B cell (primary cell): ENCODE measurements at regions not wholly inside any gene's neighbourhood (a gene's known extent, or its start where the extent isn't known, plus 50 kb on each side); places are given as distances from the start of the nearest gene placed in this dataset.

ENCODE experiments used
- ATAC-seq: fragments of 200-7000 bp; cut with Tn5 transposase; one replicate; pipeline ENCODE4 v1.10.0; 2021; ENCODE audit warnings: low read depth, mild to moderate bottlenecking, moderate number of reproducible peaks, moderate library complexity
- CTCF ChIA-PET: fragments of 350-600 bp; sonication (Branson Sonifier 250); formaldehyde crosslinking; loops from one replicate; lab custom pipeline; 2021; ENCODE audit warnings: antibody characterized with exemption, inconsistent platforms; lab: Charles Lee
- POLR2A ChIA-PET: fragments of 350-600 bp; sonication (Branson Sonifier 250); formaldehyde crosslinking; loops from one replicate; lab custom pipeline; 2021; ENCODE audit warnings: antibody characterized with exemption; lab: Charles Lee
- DNase-seq: peaks from one replicate; pipeline ENCODE4 v3.0.0; 2013
- H2AFZ ChIP-seq: 2 replicates; pipeline ENCODE4 v1.6.1; 2012; ENCODE audit warnings: mild to moderate bottlenecking, low read depth, low read length; ENCODE audit not compliant: insufficient read depth, poor library complexity, severe bottlenecking
- H3K27ac ChIP-seq, 2 donors: 1 replicate in 1 of 2; 2 replicates in 1 of 2; pipeline ENCODE4 v1.5.1; 2012 to 2013; ENCODE audit warnings: low read length in 2 of 2, mild to moderate bottlenecking in 2 of 2, moderate library complexity in 1 of 2
- H3K27me3 ChIP-seq, 4 experiments: fragments of 200-600 bp in 1 of 4; sonication (generic) in 1 of 4; replicated peaks in 1 of 4; 1 replicate in 2 of 4; 2 replicates in 2 of 4; pipeline versions ENCODE4 v1.6.1 to v1.7.0; 2013 to 2016; ENCODE audit warnings: low read length in 3 of 4, mild to moderate bottlenecking in 2 of 4, mixed read lengths in 1 of 4, moderate library complexity in 1 of 4; ENCODE audit not compliant: insufficient read depth in 4 of 4, control insufficient read depth in 3 of 4; ENCODE audit errors: control extremely low read depth in 1 of 4
- H3K36me3 ChIP-seq, 2 experiments: replicated peaks in 1 of 2; 1 replicate in 1 of 2; 2 replicates in 1 of 2; pipeline versions ENCODE4 v1.6.1 to v1.7.1; 2013; ENCODE audit warnings: low read length in 1 of 2; ENCODE audit not compliant: insufficient read depth in 2 of 2, control insufficient read depth in 1 of 2; ENCODE audit errors: control extremely low read depth in 1 of 2, extremely low read depth in 1 of 2
- H3K4me1 ChIP-seq, 2 donors: fragments of 200-600 bp in 1 of 2; sonication (generic) in 1 of 2; 1 replicate in 1 of 2; 2 replicates in 1 of 2; pipeline versions ENCODE4 v1.5.1 to v1.6.1; 2013 to 2017; ENCODE audit warnings: low read length in 2 of 2; ENCODE audit not compliant: control insufficient read depth in 2 of 2, insufficient read depth in 2 of 2
- H3K4me2 ChIP-seq: replicated peaks from 2 replicates; pipeline ENCODE3; 2012; ENCODE audit warnings: mild to moderate bottlenecking, low read depth, low read length; ENCODE audit not compliant: poor library complexity, severe bottlenecking
- H3K4me3 ChIP-seq, 5 experiments: fragments of 200-600 bp in 1 of 5; sonication (generic) in 1 of 5; 1 replicate in 3 of 5; 2 replicates in 2 of 5; pipeline versions ENCODE4 v1.5.1 to v1.7.0; 2011 to 2016; ENCODE audit warnings: low read length in 4 of 5, mild to moderate bottlenecking in 4 of 5, low read depth in 2 of 5, control low read depth in 1 of 5, moderate library complexity in 1 of 5; ENCODE audit not compliant: insufficient read depth in 1 of 5; ENCODE audit errors: control extremely low read depth in 1 of 5, extremely low read depth in 1 of 5
- H3K79me2 ChIP-seq: fragments of 200-600 bp; sonication (generic); one replicate; pipeline ENCODE4 v1.6.0; 2016; ENCODE audit warnings: low read length; ENCODE audit not compliant: control insufficient read depth, insufficient read depth
- H3K9ac ChIP-seq: fragments of 200-600 bp; sonication (generic); 2 replicates; pipeline ENCODE4 v1.6.1; 2017; ENCODE audit warnings: mild to moderate bottlenecking, low read length, moderate library complexity
- H3K9me3 ChIP-seq, 3 donors: one replicate each; pipeline versions ENCODE4 v1.6.1 to v1.7.1; 2013; ENCODE audit warnings: low read length in 2 of 3; ENCODE audit not compliant: control insufficient read depth in 2 of 3, insufficient read depth in 1 of 3; ENCODE audit errors: control extremely low read depth in 1 of 3
- H4K20me1 ChIP-seq: 2 replicates; pipeline ENCODE4 v1.6.0; 2012; ENCODE audit warnings: mild to moderate bottlenecking, low read length; ENCODE audit not compliant: insufficient read depth, control insufficient read depth, poor library complexity, severe bottlenecking
- H3K27ac Mint-ChIP-seq: one replicate; pipeline ENCODE4 v1.8.0; 2021; ENCODE audit warnings: mixed read lengths
- H3K27me3 Mint-ChIP-seq: one replicate; pipeline ENCODE4 v1.8.0; 2021; ENCODE audit warnings: mixed read lengths
- H3K4me1 Mint-ChIP-seq: one replicate; pipeline ENCODE4 v1.8.0; 2021; ENCODE audit warnings: mixed read lengths
- H3K4me3 Mint-ChIP-seq: one replicate; pipeline ENCODE4 v1.8.0; 2021; ENCODE audit warnings: mixed read lengths
- H3K9me3 Mint-ChIP-seq: one replicate; pipeline ENCODE4 v1.8.0; 2022; ENCODE audit warnings: mixed read lengths; ENCODE audit not compliant: insufficient read depth
- EZH2 ChIP-seq: IDR thresholded peaks from 2 replicates; pipeline ENCODE4 v1.6.1; 2012; ENCODE audit warnings: borderline replicate concordance, low read depth, mild to moderate bottlenecking, moderate library complexity, low read length; ENCODE audit not compliant: insufficient read depth, poor library complexity, severe bottlenecking
- WGBS: methylation state at CpG from one replicate; pipeline ENCODE4 v1.1.5; 2013; ENCODE audit warnings: missing lambda C conversion rate; ENCODE audit not compliant: insufficient coverage; 5-methylcytosine and 5-hydroxymethylcytosine counted together
- intact Hi-C: fragments of 100-400 bp; cut with micrococcal nuclease; formaldehyde crosslinking; loops from one replicate; pipeline ENCODE4 v1.10.0; 2022
- TF ChIP-seq, protein P1 (sequence below): fragments of 200-600 bp; IDR thresholded peaks from one replicate; pipeline ENCODE4 v1.8.0; 2022; ENCODE audit warnings: antibody characterized with exemption, mild to moderate bottlenecking

DNA sequence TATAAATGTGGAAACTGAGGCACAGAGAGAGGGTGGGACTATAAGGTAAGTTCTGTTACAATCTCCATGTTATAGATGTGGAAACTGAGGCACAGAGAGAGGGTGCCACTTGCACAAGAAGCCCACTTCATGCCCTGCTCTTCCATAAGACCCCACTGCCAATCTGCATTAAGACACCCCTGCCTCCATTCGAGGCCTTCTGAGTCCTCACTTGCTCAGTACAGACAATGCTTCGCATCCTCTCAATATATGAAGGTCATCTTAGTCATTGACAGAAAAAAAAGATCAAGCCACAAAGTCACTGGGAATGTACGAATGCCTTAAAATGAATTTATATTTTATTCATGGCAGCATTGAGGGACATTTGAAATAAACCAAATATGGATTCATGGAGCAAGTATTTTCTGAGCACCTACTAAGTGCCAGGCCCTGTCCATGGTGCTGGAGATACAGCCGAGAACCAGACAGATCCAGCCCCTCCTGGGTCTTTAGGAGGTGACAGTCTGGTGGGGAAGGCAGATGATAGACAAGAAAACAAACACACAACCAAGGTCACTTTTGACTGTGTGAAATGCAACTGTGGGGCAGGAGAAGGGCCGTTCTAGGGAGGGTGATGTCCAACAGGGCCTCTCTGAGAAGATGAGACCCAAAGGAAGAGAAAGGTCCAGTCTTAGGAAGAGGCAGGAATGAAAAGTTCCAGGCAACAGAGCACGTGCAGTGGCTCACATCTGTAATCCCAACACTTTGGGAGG, 92.5 kb upstream of the PTPN1 start:
- peaks cover 0 to 23% (median 4%) of the 10 kb centered on the region in 3 donors for H3K9me3 ChIP-seq
- DNase-seq, result no peak
- no peaks in the 10 kb centered on the region for H3K4me1 Mint-ChIP-seq
- ChIA-PET POLR2A (no interaction called here), CTCF (no interaction called here)
- peaks cover 23% of the 10 kb centered on the region for H3K27me3 Mint-ChIP-seq
- no peak overlapping the region for H3K9ac ChIP-seq
- ATAC-seq, result no peak
- H3K4me3 ChIP-seq, result no peak overlapping the region
- TF ChIP-seq, protein P1, sequence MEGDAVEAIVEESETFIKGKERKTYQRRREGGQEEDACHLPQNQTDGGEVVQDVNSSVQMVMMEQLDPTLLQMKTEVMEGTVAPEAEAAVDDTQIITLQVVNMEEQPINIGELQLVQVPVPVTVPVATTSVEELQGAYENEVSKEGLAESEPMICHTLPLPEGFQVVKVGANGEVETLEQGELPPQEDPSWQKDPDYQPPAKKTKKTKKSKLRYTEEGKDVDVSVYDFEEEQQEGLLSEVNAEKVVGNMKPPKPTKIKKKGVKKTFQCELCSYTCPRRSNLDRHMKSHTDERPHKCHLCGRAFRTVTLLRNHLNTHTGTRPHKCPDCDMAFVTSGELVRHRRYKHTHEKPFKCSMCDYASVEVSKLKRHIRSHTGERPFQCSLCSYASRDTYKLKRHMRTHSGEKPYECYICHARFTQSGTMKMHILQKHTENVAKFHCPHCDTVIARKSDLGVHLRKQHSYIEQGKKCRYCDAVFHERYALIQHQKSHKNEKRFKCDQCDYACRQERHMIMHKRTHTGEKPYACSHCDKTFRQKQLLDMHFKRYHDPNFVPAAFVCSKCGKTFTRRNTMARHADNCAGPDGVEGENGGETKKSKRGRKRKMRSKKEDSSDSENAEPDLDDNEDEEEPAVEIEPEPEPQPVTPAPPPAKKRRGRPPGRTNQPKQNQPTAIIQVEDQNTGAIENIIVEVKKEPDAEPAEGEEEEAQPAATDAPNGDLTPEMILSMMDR, result no peak
- no peak for TF ChIP-seq EZH2
- no peak overlapping the region for H3K27ac ChIP-seq
- H2AFZ ChIP-seq, result no peak overlapping the region
- no peak overlapping the region for H3K4me2 ChIP-seq
- 89% methylated on average over 2 of the region's 6 CpGs for WGBS
- intact Hi-C loops, result no loop called here
- H3K36me3 ChIP-seq, result no peaks in the 10 kb centered on the region
- no peak overlapping the region for H3K27ac Mint-ChIP-seq
- H3K4me1 ChIP-seq, result no peaks in the 10 kb centered on the region
- H3K27me3 ChIP-seq, result peaks cover 0 to 5% (median 3%) of the 10 kb centered on the region in 4 experiments
- no peaks in the 10 kb centered on the region for H4K20me1 ChIP-seq
- H3K4me3 Mint-ChIP-seq, result no peak overlapping the region
- H3K79me2 ChIP-seq, result no peaks in the 10 kb centered on the region
- H3K9me3 Mint-ChIP-seq, result no peaks in the 10 kb centered on the region

DNA sequence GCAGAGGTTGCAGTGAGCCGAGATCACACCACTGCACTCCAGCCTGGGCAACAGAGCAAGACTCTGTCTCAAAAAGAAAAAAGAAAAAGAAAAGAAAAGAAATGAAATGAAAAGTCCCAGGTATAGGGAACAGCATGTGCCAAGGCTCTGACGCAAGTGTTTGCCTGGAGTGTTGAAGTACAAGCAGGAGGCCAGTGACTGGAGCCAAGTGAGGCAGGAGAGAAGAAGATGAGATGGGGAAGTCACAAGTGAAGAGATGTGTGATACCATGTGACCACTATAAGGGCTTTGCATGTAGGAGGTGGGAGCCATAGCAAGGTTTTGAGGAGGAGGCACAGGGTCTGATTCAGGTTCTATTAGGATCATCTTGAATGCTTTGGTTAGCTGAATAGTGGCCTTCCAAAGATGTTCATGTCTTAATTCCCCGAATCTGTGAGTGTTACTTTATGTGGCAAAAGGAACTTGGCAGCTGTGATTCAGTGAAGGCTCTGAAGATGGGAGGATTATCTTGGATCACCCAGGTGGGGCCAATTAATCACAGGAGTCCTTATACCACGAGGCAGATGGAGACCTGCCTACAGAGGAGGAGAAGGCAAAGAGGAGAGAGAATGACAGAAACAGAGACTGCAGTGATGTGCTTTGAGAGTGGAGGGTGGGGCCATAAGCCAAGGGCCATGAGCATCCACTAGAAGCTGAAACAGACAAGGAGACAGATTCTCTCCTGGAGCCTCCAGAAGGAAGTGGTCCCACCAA, 91.1 kb upstream of the PTPN1 start:
- Histone ChIP-seq H3K79me2 (no peaks in the 10 kb centered on the region), H2AFZ (no peak overlapping the region), H4K20me1 (no peaks in the 10 kb centered on the region), H3K27me3 (peaks cover 0 to 5% (median 3%) of the 10 kb centered on the region in 4 experiments), H3K9me3 (peaks cover 0 to 17% (median 4%) of the 10 kb centered on the region in 3 donors), H3K36me3 (no peaks in the 10 kb centered on the region), H3K4me3 (no peak overlapping the region), H3K4me2 (no peak overlapping the region), H3K9ac (no peak overlapping the region), H3K27ac (no peak overlapping the region), H3K4me1 (no peaks in the 10 kb centered on the region)
- H3K27me3 Mint-ChIP-seq, result peaks cover 20% of the 10 kb centered on the region
- ChIA-PET POLR2A (no interaction called here), CTCF (interaction anchor here (0.6 kb wide), 1 partner anchor 10 kb away, joined by 3 read pairs; no protein-coding TSS in a partner anchor)
- H3K4me1 Mint-ChIP-seq, result no peaks in the 10 kb centered on the region
- ATAC-seq, result no peak
- DNase-seq, result no peak
- TF ChIP-seq EZH2, result no peak
- TF ChIP-seq, protein P1, result no peak
- no peak overlapping the region for H3K4me3 Mint-ChIP-seq
- intact Hi-C loops, result no loop called here
- H3K9me3 Mint-ChIP-seq, result no peaks in the 10 kb centered on the region
- WGBS, result 85% methylated on average over 2 of the region's 4 CpGs
- no peak overlapping the region for H3K27ac Mint-ChIP-seq
